Upper lobe of left lung (tissue), 6 donors: ENCODE measurements at regions not wholly inside any gene's neighbourhood (a gene's known extent, or its start where the extent isn't known, plus 50 kb on each side); places are given as distances from the start of the nearest gene placed in this dataset.

Source experiments
- ATAC-seq, 2 donors: fragments of 200-7000 bp; cut with Tn5 transposase; one replicate each; pipeline ENCODE4 v1.9.1; 2022; ENCODE audit warnings: mild to moderate bottlenecking in 2 of 2, moderate library complexity in 2 of 2; ENCODE audit not compliant: low FRiP score in 2 of 2
- DNase-seq, 2 donors: peaks; one replicate each; pipeline ENCODE4 v3.0.0-alpha.2; 2019 to 2020
- H3K27ac ChIP-seq, 4 donors: fragments of 200-600 bp; sonication (generic); one replicate each; pipeline ENCODE4 v1.5.1; 2016 to 2019
- H3K27me3 ChIP-seq, 4 donors: fragments of 200-600 bp; sonication (generic); one replicate each; pipeline ENCODE4 v1.5.1; 2017 to 2019
- H3K36me3 ChIP-seq, 4 donors: fragments of 200-600 bp; sonication (generic); one replicate each; pipeline ENCODE4 v1.5.1; 2016 to 2019
- H3K4me1 ChIP-seq, 4 donors: fragments of 200-600 bp; sonication (generic); one replicate each; pipeline ENCODE4 v1.5.1; 2018 to 2019
- H3K4me3 ChIP-seq, 4 donors: fragments of 200-600 bp; sonication (generic); one replicate each; pipeline ENCODE4 v1.5.1; 2017 to 2019; ENCODE audit warnings: mild to moderate bottlenecking in 2 of 4, moderate library complexity in 1 of 4
- H3K9me3 ChIP-seq, 4 donors: fragments of 200-600 bp; sonication (generic); one replicate each; pipeline ENCODE4 v1.5.1; 2018 to 2019
- CTCF ChIP-seq, 6 experiments: fragments of 450-650 bp in 4 of 6; fragments of 200-600 bp in 2 of 6; sonication (generic) in 2 of 6; IDR thresholded peaks; one replicate each; pipeline ENCODE4 v1.5.1; 2016 to 2019; ENCODE audit warnings: antibody characterized with exemption in 6 of 6
- EP300 ChIP-seq, 4 donors: sonication (generic); formaldehyde crosslinking; IDR thresholded peaks; one replicate each; pipeline ENCODE4 v1.5.1; 2017; ENCODE audit warnings: antibody characterized with exemption in 4 of 4, control low read depth in 2 of 4
- POLR2A ChIP-seq, 4 donors: fragments of 450-650 bp; IDR thresholded peaks; one replicate each; pipeline ENCODE4 v1.5.1; 2016 to 2017; ENCODE audit warnings: antibody characterized with exemption in 4 of 4, mild to moderate bottlenecking in 2 of 4
- POLR2AphosphoS5 ChIP-seq, 2 donors: sonication (generic); formaldehyde crosslinking; IDR thresholded peaks; one replicate each; pipeline ENCODE4 v1.5.1; 2017; ENCODE audit warnings: antibody characterized with exemption in 2 of 2
- WGBS, 2 donors: methylation state at CpG; one replicate each; pipeline ENCODE4 v1.1.5; 2017 to 2018; 5-methylcytosine and 5-hydroxymethylcytosine counted together
- donor health status: DM: no; HTN: no; CAD: no; lungs with moderate emphysema.
- donor health status: DM: no; HTN: yes; CAD: no; lungs with severe emphysema.

GRCh38 chr14:104383996-104384775, 195.4 kb upstream of the C14orf180 start:
- Histone ChIP-seq H3K4me1 (peaks cover 0 to 8% (median 0%) of the 10 kb centered on the region in 4 donors), H3K9me3 (peaks cover 0 to 6% (median 0%) of the 10 kb centered on the region in 4 donors), H3K27ac (no peak overlapping the region), H3K36me3 (no peaks in the 10 kb centered on the region), H3K4me3 (no peak overlapping the region), H3K27me3 (no peaks in the 10 kb centered on the region)
- no peak for ATAC-seq
- 45 to 61% methylated on average over 11 to 19 of the region's 19 CpGs for WGBS, 2 donors
- peak in 1 of 2 donors; percentile 57 for DNase-seq
- no peak for TF ChIP-seq EP300 (IDR thresholded peaks at IDR 0.05)
- no peak for TF ChIP-seq POLR2A (IDR thresholded peaks at IDR 0.05)
- TF ChIP-seq POLR2AphosphoS5 (IDR thresholded peaks at IDR 0.05), result no peak
- TF ChIP-seq CTCF (IDR thresholded peaks at IDR 0.05), result no peak

- Histone ChIP-seq H3K4me1 (peaks cover 0 to 8% (median 0%) of the 10 kb centered on the region in 4 donors), H3K27ac (no peak overlapping the region), H3K36me3 (no peaks in the 10 kb centered on the region), H3K27me3 (no peaks in the 10 kb centered on the region), H3K9me3 (peaks cover 0 to 6% (median 0%) of the 10 kb centered on the region in 4 donors), H3K4me3 (no peak overlapping the region)
- TF ChIP-seq POLR2AphosphoS5 (IDR thresholded peaks at IDR 0.05) (no peak), POLR2A (IDR thresholded peaks at IDR 0.05) (no peak), CTCF (IDR thresholded peaks at IDR 0.05) (no peak), EP300 (IDR thresholded peaks at IDR 0.05) (no peak)
- DNase-seq, result peak in 1 of 2 donors; percentile 37
- no peak for ATAC-seq
- 89 to 90% methylated on average over 6 of the region's 6 CpGs for WGBS, 2 donors
Observed at GRCh38 chr14:104384776-104385071, 194.8 kb upstream of the C14orf180 start.

GRCh38 chr14:104385111-104385510, 194.5 kb upstream of the C14orf180 start:
- no peaks in the 10 kb centered on the region for H3K27me3 ChIP-seq
- no peak overlapping the region for H3K4me3 ChIP-seq
- ATAC-seq, result no peak
- H3K4me1 ChIP-seq, result peaks cover 0 to 8% (median 0%) of the 10 kb centered on the region in 4 donors
- no peak for DNase-seq
- TF ChIP-seq CTCF (IDR thresholded peaks at IDR 0.05) (no peak), EP300 (IDR thresholded peaks at IDR 0.05) (no peak), POLR2A (IDR thresholded peaks at IDR 0.05) (no peak), POLR2AphosphoS5 (IDR thresholded peaks at IDR 0.05) (no peak)
- H3K9me3 ChIP-seq, result peaks cover 0 to 6% (median 0%) of the 10 kb centered on the region in 4 donors
- 85 to 91% methylated on average over 15 of the region's 15 CpGs for WGBS, 2 donors
- H3K36me3 ChIP-seq, result no peaks in the 10 kb centered on the region
- no peak overlapping the region for H3K27ac ChIP-seq

GRCh38 chr14:104385531-104386101, 193.9 kb upstream of the C14orf180 start:
- peaks cover 0 to 5% (median 0%) of the 10 kb centered on the region in 4 donors for H3K9me3 ChIP-seq
- no peaks in the 10 kb centered on the region for H3K27me3 ChIP-seq
- TF ChIP-seq POLR2A (IDR thresholded peaks at IDR 0.05), result no peak
- no peak overlapping the region for H3K27ac ChIP-seq
- H3K36me3 ChIP-seq, result no peaks in the 10 kb centered on the region
- peak in 1 of 2 donors; percentile 63 for DNase-seq
- peaks cover 0 to 8% (median 0%) of the 10 kb centered on the region in 4 donors for H3K4me1 ChIP-seq
- H3K4me3 ChIP-seq, result no peak overlapping the region
- 85 to 89% methylated on average over 13 to 20 of the region's 20 CpGs for WGBS, 2 donors
- no peak for ATAC-seq

GRCh38 chr14:104386151-104386841, 193.3 kb upstream of the C14orf180 start:
- Histone ChIP-seq H3K27me3 (no peaks in the 10 kb centered on the region), H3K36me3 (no peaks in the 10 kb centered on the region), H3K4me1 (peaks cover 0 to 8% (median 0%) of the 10 kb centered on the region in 4 donors), H3K27ac (no peak overlapping the region), H3K4me3 (no peak overlapping the region), H3K9me3 (no peaks in the 10 kb centered on the region)
- ATAC-seq, result no peak
- peak in 1 of 2 donors; percentile 81 for DNase-seq
- TF ChIP-seq EP300 (IDR thresholded peaks at IDR 0.05) (no peak), POLR2A (IDR thresholded peaks at IDR 0.05) (no peak), POLR2AphosphoS5 (IDR thresholded peaks at IDR 0.05) (no peak), CTCF (IDR thresholded peaks at IDR 0.05) (no peak)
- WGBS, 2 donors, result 83 to 93% methylated on average over 6 to 26 of the region's 26 CpGs
